GM18499 (cell line): ENCODE measurements at regions not wholly inside any gene's neighbourhood (a gene's known extent, or its start where the extent isn't known, plus 50 kb on each side); places are given as distances from the start of the nearest gene placed in this dataset.
A peak's percentile ranks its signal among the peaks of the same experiment; 100 is the strongest.
"Not testable (repeated sequence)": the region's sequence is repeated elsewhere in the genome, so short reads cannot be mapped to it uniquely, and the experiment has no call there.

Source experiments
- ATAC-seq: cut with Tn5 transposase; IDR thresholded peaks from one replicate; pipeline ENCODE4 v1.9.1; 2021; ENCODE audit warnings: moderate number of reproducible peaks; ENCODE audit not compliant: insufficient read depth, unreplicated experiment

GRCh38 chr12:131511391-131511802, 199.5 kb upstream of the SFSWAP start:
- ATAC-seq: peak; percentile 93

- peak; percentile 13 for ATAC-seq
These were observed 198.9 kb upstream of the SFSWAP start for GRCh38 chr12:131511803-131512561.

- ATAC-seq: no peak
These were observed 197.3 kb upstream of the SFSWAP start for GRCh38 chr12:131513606-131514005.

- not testable (repeated sequence) for ATAC-seq
These were observed 190.3 kb upstream of the SFSWAP start for GRCh38 chr12:131520553-131520952.

GRCh38 chr12:131521326-131521725, 189.6 kb upstream of the SFSWAP start:
- ATAC-seq: no peak

- ATAC-seq: no peak
These were observed 184.9 kb upstream of the SFSWAP start for GRCh38 chr12:131525795-131526508.

GRCh38 chr12:131527092-131527491, 183.8 kb upstream of the SFSWAP start:
- ATAC-seq: no peak

GRCh38 chr12:131527736-131528135, 183.2 kb upstream of the SFSWAP start:
- no peak for ATAC-seq

- no peak for ATAC-seq
These were observed 182.7 kb upstream of the SFSWAP start for GRCh38 chr12:131528144-131528543.

DNA sequence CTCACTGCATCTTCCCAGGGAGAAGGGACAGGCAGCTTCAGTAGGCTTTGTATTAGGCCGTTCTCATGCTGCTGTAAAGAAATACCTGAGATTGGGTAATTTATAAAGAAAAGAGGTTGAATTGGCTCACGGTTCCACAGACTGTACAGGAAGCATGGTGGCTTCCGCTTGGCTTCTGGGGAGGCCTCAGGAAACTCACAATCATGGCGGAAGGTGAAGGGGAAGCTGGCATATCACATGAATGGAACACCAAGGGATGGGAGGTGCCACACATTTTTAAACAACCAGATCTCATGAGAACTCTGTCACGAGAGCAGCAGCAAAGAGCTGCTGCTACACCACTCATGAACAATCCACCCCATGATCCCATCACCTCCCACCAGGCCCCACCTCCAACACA, 182.2 kb upstream of the SFSWAP start:
- no peak for ATAC-seq

DNA sequence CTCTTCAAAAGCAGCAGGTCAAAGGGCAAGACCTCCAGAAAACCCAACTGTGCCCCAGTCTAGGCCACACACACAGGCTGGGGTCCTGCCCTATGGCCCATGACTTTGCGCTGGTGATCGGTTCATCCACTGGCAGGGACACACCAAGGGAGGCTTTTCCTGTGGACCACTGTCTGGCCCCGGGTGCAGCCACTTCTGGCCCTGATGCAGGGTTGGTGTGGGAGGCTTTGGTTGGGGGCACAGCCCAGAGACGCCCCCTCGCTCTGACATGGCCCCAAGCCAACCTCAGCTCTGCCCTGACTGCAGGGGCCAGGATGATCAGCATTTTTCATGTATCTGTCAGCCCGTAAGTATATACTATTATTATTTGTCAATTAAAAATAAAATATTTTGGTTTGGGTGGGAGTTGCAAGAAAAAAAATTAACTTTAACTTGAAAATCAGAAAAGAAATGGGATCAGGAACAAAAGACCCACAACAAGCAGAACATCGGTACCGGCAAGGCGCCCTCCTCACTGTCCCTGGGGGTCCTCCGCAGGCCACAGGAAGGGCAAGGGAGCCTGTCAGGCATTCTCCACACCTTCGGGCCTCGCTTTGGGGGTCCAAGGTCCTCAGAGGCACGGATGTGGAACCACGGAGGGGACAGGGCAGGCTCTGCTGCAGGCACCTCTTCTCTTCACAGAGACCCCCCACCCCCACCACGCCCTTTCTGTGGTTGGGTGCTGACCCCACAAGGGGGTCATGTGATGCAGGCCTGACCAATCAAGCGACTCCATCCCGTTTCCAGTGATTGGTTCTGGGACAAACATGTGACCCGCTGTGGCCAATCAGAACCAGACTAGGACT, 181.5 kb upstream of the SFSWAP start:
- ATAC-seq: no peak

DNA sequence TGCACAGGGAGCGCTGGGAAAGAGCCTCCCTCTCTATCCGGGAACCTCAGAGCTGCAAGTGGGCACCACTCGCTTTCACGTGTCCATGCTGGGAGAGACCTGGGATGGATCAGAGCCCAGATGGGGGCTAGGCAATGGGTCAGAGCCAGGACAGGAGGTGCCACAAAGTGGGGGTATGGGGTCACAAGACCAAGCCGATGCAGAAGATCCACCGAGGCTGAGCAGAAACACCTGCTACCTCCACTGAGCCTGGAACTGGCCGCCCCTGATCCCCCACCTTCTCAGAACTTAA, 180.9 kb upstream of the SFSWAP start:
- ATAC-seq: no peak

GRCh38 chr12:131530422-131530821, 180.5 kb upstream of the SFSWAP start:
- ATAC-seq: no peak

GRCh38 chr12:131533139-131533538, 177.8 kb upstream of the SFSWAP start:
- ATAC-seq: no peak

GRCh38 chr12:131535779-131536178, 175.1 kb upstream of the SFSWAP start:
- no peak for ATAC-seq

- no peak for ATAC-seq
These were observed 174.6 kb upstream of the SFSWAP start for GRCh38 chr12:131536337-131536736.

GRCh38 chr12:131536766-131537165, 174.1 kb upstream of the SFSWAP start:
- ATAC-seq: no peak

- no peak for ATAC-seq
These were observed 173.5 kb upstream of the SFSWAP start for GRCh38 chr12:131537267-131537958.

- ATAC-seq: no peak
These were observed 171.5 kb upstream of the SFSWAP start for GRCh38 chr12:131539381-131539780.

DNA sequence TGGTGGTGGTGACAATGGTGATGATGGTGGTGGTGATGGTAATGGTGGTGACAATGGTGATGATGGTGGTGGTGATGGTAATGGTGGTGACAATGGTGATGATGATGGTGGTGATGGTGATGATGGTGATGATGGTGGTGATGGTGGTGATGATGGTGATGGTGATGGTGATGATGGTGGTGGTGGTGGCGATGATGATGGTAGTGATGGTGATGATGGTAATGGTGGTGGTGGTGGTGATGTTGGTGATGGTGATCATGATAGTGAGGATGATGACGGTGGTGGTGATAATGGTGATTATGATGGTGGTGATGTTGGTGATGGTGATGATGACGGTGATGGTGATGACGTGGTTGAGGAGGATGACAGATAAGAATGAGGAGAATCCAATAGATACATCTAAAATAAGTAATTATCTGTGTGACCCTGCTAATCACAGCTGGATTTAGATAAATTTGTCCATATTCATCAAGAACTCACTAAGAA, 170.7 kb upstream of the SFSWAP start:
- ATAC-seq: no peak
